GM23248 (cell line): ENCODE measurements at regions not wholly inside any gene's neighbourhood (a gene's known extent, or its start where the extent isn't known, plus 50 kb on each side); places are given as distances from the start of the nearest gene placed in this dataset.

Experiments used
- DNase-seq: peaks from one replicate; pipeline ENCODE4 v3.0.0-alpha.2; 2015
- H2AFZ ChIP-seq: fragments of 200-600 bp; sonication (generic); 2 replicates; pipeline ENCODE4 v1.6.1; 2016; ENCODE audit warnings: antibody characterized with exemption
- H3F3A ChIP-seq: fragments of 200-600 bp; sonication (generic); 2 replicates; pipeline ENCODE4 v1.6.1; 2016; ENCODE audit warnings: mild to moderate bottlenecking, antibody characterized with exemption, mixed run types; ENCODE audit not compliant: insufficient read depth
- H3K27ac ChIP-seq: fragments of 200-600 bp; sonication (generic); 2 replicates; pipeline ENCODE4 v1.5.1; 2016; ENCODE audit warnings: mild to moderate bottlenecking
- H3K27me3 ChIP-seq: fragments of 200-600 bp; sonication (generic); replicated peaks from 2 replicates; pipeline ENCODE4 v1.6.1; 2016; ENCODE audit warnings: mild to moderate bottlenecking; ENCODE audit not compliant: insufficient read depth
- H3K36me3 ChIP-seq: fragments of 200-600 bp; sonication (generic); 2 replicates; pipeline ENCODE4 v1.6.1; 2016; ENCODE audit warnings: low read depth, mild to moderate bottlenecking
- H3K4me1 ChIP-seq: fragments of 200-600 bp; sonication (generic); 2 replicates; pipeline ENCODE4 v1.6.1; 2016; ENCODE audit warnings: mild to moderate bottlenecking; ENCODE audit not compliant: insufficient read depth
- H3K4me2 ChIP-seq: fragments of 200-600 bp; sonication (generic); one replicate; pipeline ENCODE4 v1.6.1; 2016; ENCODE audit warnings: mild to moderate bottlenecking; ENCODE audit not compliant: unreplicated experiment
- H3K4me3 ChIP-seq: fragments of 200-600 bp; sonication (generic); 2 replicates; pipeline ENCODE4 v1.5.1; 2016; ENCODE audit warnings: mild to moderate bottlenecking
- H3K79me2 ChIP-seq: fragments of 200-600 bp; sonication (generic); 2 replicates; pipeline ENCODE4 v1.6.1; 2016; ENCODE audit warnings: mild to moderate bottlenecking; ENCODE audit not compliant: insufficient read depth
- H3K9ac ChIP-seq: fragments of 200-600 bp; sonication (generic); 2 replicates; pipeline ENCODE4 v1.6.1; 2016; ENCODE audit warnings: mild to moderate bottlenecking
- H3K9me2 ChIP-seq: fragments of 200-600 bp; sonication (generic); 2 replicates; pipeline ENCODE4 v1.6.1; 2016; ENCODE audit warnings: mixed run types, mild to moderate bottlenecking, moderate library complexity; ENCODE audit not compliant: insufficient read depth
- H3K9me3 ChIP-seq: fragments of 200-600 bp; sonication (generic); one replicate; pipeline ENCODE4 v1.6.1; 2017; ENCODE audit warnings: low read depth
- H4K20me1 ChIP-seq: fragments of 200-600 bp; sonication (generic); 2 replicates; pipeline ENCODE4 v1.6.0; 2016; ENCODE audit not compliant: insufficient read depth
- EZH2 ChIP-seq: fragments of 200-600 bp; sonication (generic); IDR thresholded peaks from 2 replicates; pipeline ENCODE4 v1.6.1; 2018; ENCODE audit warnings: antibody characterized with exemption, mild to moderate bottlenecking; ENCODE audit not compliant: insufficient read depth, poor library complexity, severe bottlenecking
- EZH2phosphoT487 ChIP-seq: fragments of 200-600 bp; sonication (generic); IDR thresholded peaks from 2 replicates; pipeline ENCODE4 v1.6.1; 2018; ENCODE audit warnings: antibody characterized with exemption, moderate library complexity, mild to moderate bottlenecking, low read depth; ENCODE audit not compliant: insufficient read depth
- WGBS, 2 experiments: methylation state at CpG; one replicate each; pipeline ENCODE4 v1.1.6; 2015 to 2017; ENCODE audit warnings: low lambda C conversion rate in 2 of 2, low coverage in 1 of 2; ENCODE audit errors: missing lambda C conversion rate in 2 of 2; 5-methylcytosine and 5-hydroxymethylcytosine counted together
- in situ Hi-C: fragments of 300-500 bp; cut with MboI; formaldehyde crosslinking; loops from 2 replicates; pipeline ENCODE4 v1.15.0; 2020

DNA sequence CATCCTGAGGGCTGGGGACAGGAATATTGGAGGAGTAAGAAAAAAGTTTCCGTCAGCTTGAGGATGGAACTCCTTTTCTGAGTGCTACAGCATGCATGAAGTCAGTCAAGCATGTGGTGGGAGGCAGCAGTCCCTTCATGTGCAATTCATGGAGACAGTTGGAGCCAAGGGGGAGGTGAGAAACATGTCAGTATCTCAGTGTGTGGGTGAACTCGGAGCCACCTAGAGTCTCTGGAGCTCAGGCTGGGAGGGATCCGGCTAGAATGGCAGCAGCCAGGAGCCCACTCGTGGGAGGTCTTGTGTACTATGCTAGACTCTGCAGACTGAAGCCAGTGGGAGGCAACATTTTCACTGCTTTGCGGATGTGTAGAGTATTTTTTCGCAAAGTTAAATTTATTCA lies 60.3 kb downstream of the AVPR1A start:
- Histone ChIP-seq H3F3A (no peaks in the 10 kb centered on the region), H4K20me1 (no peaks in the 10 kb centered on the region), H3K9ac (no peak overlapping the region), H3K36me3 (no peaks in the 10 kb centered on the region), H3K9me2 (no peaks in the 10 kb centered on the region), H3K27ac (no peak overlapping the region), H3K27me3 (peaks cover 37% of the 10 kb centered on the region), H3K4me2 (no peak overlapping the region), H3K4me1 (no peaks in the 10 kb centered on the region), H3K4me3 (no peak overlapping the region), H3K9me3 (no peaks in the 10 kb centered on the region), H2AFZ (no peak overlapping the region), H3K79me2 (no peaks in the 10 kb centered on the region)
- DNase-seq = no peak
- WGBS, 2 experiments = 22 to 29% methylated on average over 6 of the region's 6 CpGs
- in situ Hi-C loops = no loop called here
- TF ChIP-seq EZH2 (no peak), EZH2phosphoT487 (no peak)

DNA sequence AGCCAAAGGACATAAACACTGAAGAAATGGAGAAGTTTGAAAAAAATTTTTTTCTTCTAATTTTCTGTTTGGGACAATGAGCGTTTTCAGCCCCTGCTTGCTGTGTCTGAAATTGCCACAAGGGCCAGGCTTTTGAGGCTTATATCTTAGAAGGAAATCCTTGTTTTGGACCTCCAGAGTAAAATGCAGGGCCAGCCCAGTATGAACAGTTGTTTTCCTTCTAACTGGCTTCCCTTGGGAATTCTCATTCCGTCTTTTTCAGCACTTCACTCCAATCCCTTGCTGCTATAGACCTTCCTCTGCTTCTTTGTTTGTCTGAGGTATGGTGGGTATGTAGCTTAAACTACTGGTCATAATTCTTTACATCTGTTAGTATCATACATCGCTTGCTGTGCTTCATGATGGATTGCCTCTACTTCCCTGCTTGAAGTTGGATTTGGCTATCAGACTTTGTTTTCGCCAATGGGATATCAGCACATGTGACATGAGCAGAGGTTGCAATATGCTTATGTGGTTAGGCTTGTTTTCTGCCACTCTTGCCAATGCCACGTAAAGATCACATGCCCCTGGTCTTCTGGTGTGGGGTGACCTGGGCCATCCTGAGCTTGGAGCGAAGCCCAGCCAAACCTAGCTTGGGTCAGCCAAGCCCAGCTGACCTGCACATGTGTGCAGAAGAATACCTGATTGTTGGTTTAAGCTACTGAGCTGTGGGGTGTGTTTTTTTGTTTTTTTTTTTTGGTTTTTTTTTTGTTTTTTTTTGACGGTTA lies 64.7 kb downstream of the AVPR1A start:
- TF ChIP-seq EZH2 (no peak), EZH2phosphoT487 (no peak)
- DNase-seq = no peak
- in situ Hi-C loops = no loop called here

DNA sequence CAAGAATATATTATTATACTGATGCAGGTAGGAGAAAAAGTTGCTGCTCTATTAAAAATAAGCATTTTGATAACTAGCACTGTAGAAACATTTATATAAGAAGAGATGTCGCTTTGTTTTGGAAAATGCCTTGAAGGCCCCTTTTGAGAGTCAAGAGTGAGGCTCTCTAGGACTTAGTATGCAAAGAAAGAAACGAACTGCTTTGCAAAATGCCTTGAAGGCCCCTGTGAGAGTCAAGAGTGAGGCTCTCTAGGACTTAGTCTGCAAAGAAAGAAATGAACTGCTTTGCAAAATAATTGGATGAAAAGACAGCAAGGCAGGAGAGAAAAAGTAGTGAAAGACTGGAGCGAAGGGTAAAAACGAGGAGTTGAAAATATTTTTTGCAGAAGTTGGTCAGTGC lies 65.9 kb downstream of the AVPR1A start:
- Histone ChIP-seq H3F3A (no peaks in the 10 kb centered on the region), H3K36me3 (no peaks in the 10 kb centered on the region), H2AFZ (no peak overlapping the region), H3K9me3 (no peaks in the 10 kb centered on the region), H3K4me2 (no peak overlapping the region), H4K20me1 (no peaks in the 10 kb centered on the region), H3K79me2 (no peaks in the 10 kb centered on the region), H3K9me2 (no peaks in the 10 kb centered on the region), H3K9ac (no peak overlapping the region), H3K4me3 (no peak overlapping the region), H3K27me3 (peaks cover 30% of the 10 kb centered on the region), H3K27ac (no peak overlapping the region), H3K4me1 (no peaks in the 10 kb centered on the region)
- 38 to 44% methylated on average over 4 of the region's 4 CpGs for WGBS, 2 experiments
- in situ Hi-C loops = no loop called here
- TF ChIP-seq EZH2phosphoT487 (no peak), EZH2 (no peak)
- DNase-seq = no peak

More for the DNA sequence above, 64.7 kb downstream of the AVPR1A start:
- 37 to 43% methylated on average over 7 of the region's 7 CpGs for WGBS, 2 experiments
- no peak overlapping the region for H3K4me3 ChIP-seq
- no peak overlapping the region for H3K9ac ChIP-seq
- H4K20me1 ChIP-seq = no peaks in the 10 kb centered on the region
- no peaks in the 10 kb centered on the region for H3K9me2 ChIP-seq
- no peaks in the 10 kb centered on the region for H3K9me3 ChIP-seq
- no peaks in the 10 kb centered on the region for H3K4me1 ChIP-seq
- H3K27ac ChIP-seq = no peak overlapping the region
- peaks cover 40% of the 10 kb centered on the region for H3K27me3 ChIP-seq
- no peaks in the 10 kb centered on the region for H3F3A ChIP-seq
- H3K4me2 ChIP-seq = no peak overlapping the region
- H3K36me3 ChIP-seq = no peaks in the 10 kb centered on the region
- H3K79me2 ChIP-seq = no peaks in the 10 kb centered on the region
- no peak overlapping the region for H2AFZ ChIP-seq

DNA sequence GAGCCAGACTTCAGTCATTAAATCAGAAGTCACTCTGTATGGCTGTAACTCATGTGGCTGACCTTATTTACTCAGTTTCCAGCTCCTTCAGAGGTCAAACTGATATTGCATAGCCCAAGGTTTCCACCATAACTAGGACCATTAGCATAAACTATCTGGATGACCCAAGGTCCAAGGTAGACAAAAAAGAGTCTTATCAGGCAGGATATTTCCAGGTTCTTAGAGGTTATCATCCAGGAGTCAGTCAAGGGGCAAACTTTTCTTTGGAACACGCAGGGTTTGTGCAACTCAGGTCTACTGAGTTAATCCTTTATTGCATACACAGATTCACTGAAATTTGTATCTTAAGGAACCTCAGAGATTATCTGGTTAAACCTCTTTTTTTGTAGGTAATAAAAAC lies 66.5 kb downstream of the AVPR1A start:
- no peaks in the 10 kb centered on the region for H3K36me3 ChIP-seq
- no peak overlapping the region for H3K4me3 ChIP-seq
- no peaks in the 10 kb centered on the region for H3K9me2 ChIP-seq
- H2AFZ ChIP-seq = no peak overlapping the region
- H3K9me3 ChIP-seq = no peaks in the 10 kb centered on the region
- in situ Hi-C loops = no loop called here
- no peaks in the 10 kb centered on the region for H3F3A ChIP-seq
- H4K20me1 ChIP-seq = no peaks in the 10 kb centered on the region
- no peak overlapping the region for H3K9ac ChIP-seq
- no peaks in the 10 kb centered on the region for H3K4me1 ChIP-seq
- DNase-seq = no peak
- TF ChIP-seq EZH2phosphoT487 = no peak
- no peak for TF ChIP-seq EZH2
- H3K27me3 ChIP-seq = peaks cover 25% of the 10 kb centered on the region
- H3K27ac ChIP-seq = no peak overlapping the region
- H3K79me2 ChIP-seq = no peaks in the 10 kb centered on the region
- no peak overlapping the region for H3K4me2 ChIP-seq
- 38 to 62% methylated on average over 1 of the region's 1 CpG for WGBS, 2 experiments

DNA sequence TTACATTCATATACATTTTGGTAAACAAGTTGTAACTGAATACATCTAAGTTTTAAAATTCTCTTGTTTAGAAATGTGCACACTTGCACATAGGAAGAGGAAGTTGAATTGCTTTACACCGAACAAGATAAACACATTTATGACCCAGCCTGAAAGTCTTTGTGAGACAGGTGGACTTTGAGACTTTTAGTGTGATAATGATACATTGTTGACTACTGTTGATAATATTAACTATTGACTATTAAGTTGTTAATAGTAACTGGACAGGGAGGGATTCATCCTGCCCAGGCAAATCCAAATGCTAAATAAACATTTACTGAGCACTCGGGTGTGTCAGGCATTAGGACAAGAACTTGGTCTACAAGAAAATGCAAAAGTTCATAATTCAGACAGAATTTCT lies 68.0 kb downstream of the AVPR1A start:
- WGBS, 2 experiments = 75 to 77% methylated on average over 2 of the region's 2 CpGs
- Histone ChIP-seq H3K9me2 (no peaks in the 10 kb centered on the region), H3K4me1 (no peaks in the 10 kb centered on the region)

More for the DNA sequence above, 68.0 kb downstream of the AVPR1A start:
- Histone ChIP-seq H3K4me2 (no peak overlapping the region), H3K36me3 (no peaks in the 10 kb centered on the region), H3K4me3 (no peak overlapping the region), H3K27me3 (peaks cover 15% of the 10 kb centered on the region), H3K79me2 (no peaks in the 10 kb centered on the region), H3F3A (no peaks in the 10 kb centered on the region), H3K27ac (no peak overlapping the region), H2AFZ (no peak overlapping the region), H3K9me3 (no peaks in the 10 kb centered on the region), H4K20me1 (no peaks in the 10 kb centered on the region), H3K9ac (no peak overlapping the region)
- no peak for DNase-seq
- TF ChIP-seq EZH2 (no peak), EZH2phosphoT487 (no peak)
- in situ Hi-C loops = no loop called here
